ENCODE measurements at regions not wholly inside any gene's neighbourhood (a gene's known extent, or its start where the extent isn't known, plus 50 kb on each side); places are given as distances from the start of the nearest gene placed in this dataset.
"Not testable (repeated sequence)": the region's sequence is repeated elsewhere in the genome, so short reads cannot be mapped to it uniquely, and the experiment has no call there.

DNA sequence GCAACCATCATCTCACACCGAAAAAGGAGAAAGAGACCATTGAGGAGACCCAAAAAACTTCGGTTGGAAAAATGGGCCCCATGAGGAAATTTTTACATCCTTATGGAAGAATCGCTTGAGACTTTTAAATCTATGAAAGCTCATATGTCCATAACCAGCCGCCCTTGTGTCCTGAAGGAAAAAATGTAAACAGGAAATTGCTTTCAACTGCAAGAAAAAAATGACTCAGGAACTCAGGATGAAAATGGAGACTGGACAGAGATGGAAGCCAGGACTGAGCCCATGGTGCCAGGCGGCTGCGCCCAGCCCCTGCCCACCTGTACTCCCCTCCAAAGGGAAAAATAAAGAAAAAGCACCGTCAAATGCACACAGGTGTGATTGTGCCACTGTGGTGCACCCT, 81.5 kb upstream of the SLC66A3 start:
- no peak for ATAC-seq
- Mint-ChIP-seq H3K36me3 (ENCODE audit: insufficient read depth) (no peaks in the 10 kb centered on the region), H3K4me1 (ENCODE audit: low read depth) (peaks cover 17% of the 10 kb centered on the region), H3K9me3 (peaks cover 4% of the 10 kb centered on the region), H3K27me3 (ENCODE audit: low read depth) (peaks cover 18% of the 10 kb centered on the region), H3K4me3 (no peak overlapping the region)
- DNase-seq: no peak

DNA sequence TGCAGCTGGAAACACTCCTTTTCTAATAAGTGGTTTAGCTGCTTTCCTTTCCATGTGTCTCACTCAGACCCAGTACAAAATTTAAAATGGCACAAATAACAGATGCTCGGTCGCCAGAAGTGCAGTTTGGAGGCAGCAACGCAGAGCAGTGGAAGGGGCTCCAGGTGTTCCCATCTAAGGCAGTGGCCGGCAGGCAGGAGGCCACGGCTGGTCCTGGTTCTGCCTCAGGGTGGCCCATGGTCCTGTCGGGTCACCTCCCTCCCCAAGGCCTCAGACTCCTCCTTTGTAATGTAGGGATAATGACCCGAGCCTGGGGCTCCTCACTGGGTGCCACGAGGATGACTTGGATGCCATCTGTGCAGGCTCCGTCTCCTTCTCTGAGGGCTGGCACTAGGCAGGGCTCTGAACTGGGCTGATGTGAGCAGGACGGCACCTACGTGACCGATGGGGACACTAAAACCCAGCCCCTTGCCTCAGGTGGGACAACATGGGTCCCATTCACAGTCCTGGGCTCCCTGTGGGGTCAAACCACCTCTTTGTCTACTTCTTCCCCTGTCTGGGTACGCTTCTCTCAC, 80.9 kb upstream of the SLC66A3 start:
- DNase-seq (no peak), ATAC-seq (no peak)
- no peak overlapping the region for H3K4me3 Mint-ChIP-seq
- H3K4me1 Mint-ChIP-seq (ENCODE audit: low read depth): peaks cover 17% of the 10 kb centered on the region
- no peaks in the 10 kb centered on the region for H3K36me3 Mint-ChIP-seq (ENCODE audit: insufficient read depth)
- H3K27me3 Mint-ChIP-seq (ENCODE audit: low read depth): peaks cover 18% of the 10 kb centered on the region
- peaks cover 4% of the 10 kb centered on the region for H3K9me3 Mint-ChIP-seq

DNA sequence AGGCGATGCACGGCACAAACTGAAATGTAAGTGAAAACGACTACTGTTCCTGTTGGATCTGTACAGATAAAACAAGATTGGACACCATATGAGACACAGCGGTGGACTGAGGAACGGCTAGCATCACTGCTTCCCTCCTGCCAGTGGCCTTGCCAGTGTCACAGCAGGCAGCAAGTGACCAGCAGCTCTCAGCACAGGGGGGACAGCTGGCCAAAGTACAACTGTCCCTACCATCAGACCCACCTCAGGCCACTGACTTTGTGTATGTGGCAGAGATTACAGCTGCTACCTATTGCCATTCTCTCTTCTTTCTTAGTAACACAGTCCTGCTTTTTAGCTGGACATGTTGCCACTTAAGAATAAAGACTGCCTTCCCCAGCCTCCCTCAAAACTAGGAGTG, 80.0 kb upstream of the SLC66A3 start:
- Mint-ChIP-seq H3K4me3 (no peak overlapping the region), H3K9me3 (peaks cover 4% of the 10 kb centered on the region), H3K4me1 (ENCODE audit: low read depth) (peaks cover 17% of the 10 kb centered on the region), H3K36me3 (ENCODE audit: insufficient read depth) (no peaks in the 10 kb centered on the region), H3K27me3 (ENCODE audit: low read depth) (peaks cover 18% of the 10 kb centered on the region)
- no peak for DNase-seq
- no peak for ATAC-seq

DNA sequence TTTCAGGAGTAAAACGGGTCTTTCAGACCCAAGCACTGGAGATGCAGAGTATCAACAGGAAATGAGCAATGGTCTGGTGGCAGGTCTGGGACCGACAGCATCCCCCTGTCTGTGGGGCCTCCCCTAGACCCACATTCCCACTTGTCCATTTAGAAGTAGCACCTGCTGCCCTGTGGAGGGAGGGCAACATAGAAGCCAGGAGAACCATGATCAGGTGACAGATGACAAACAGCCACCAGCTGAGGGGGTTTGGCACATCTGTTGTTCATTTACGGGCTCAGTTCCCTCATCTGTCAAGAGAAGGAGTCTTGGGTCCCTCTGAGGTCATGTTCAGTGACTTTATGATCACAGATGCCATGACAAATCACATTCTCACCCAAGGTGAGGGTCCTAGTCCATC, 77.9 kb upstream of the SLC66A3 start:
- DNase-seq (no peak), ATAC-seq (no peak)
- Mint-ChIP-seq H3K4me3 (no peak overlapping the region), H3K9me3 (no peaks in the 10 kb centered on the region), H3K36me3 (ENCODE audit: insufficient read depth) (no peaks in the 10 kb centered on the region), H3K4me1 (ENCODE audit: low read depth) (peaks cover 5% of the 10 kb centered on the region), H3K27me3 (ENCODE audit: low read depth) (peaks cover 11% of the 10 kb centered on the region)

DNA sequence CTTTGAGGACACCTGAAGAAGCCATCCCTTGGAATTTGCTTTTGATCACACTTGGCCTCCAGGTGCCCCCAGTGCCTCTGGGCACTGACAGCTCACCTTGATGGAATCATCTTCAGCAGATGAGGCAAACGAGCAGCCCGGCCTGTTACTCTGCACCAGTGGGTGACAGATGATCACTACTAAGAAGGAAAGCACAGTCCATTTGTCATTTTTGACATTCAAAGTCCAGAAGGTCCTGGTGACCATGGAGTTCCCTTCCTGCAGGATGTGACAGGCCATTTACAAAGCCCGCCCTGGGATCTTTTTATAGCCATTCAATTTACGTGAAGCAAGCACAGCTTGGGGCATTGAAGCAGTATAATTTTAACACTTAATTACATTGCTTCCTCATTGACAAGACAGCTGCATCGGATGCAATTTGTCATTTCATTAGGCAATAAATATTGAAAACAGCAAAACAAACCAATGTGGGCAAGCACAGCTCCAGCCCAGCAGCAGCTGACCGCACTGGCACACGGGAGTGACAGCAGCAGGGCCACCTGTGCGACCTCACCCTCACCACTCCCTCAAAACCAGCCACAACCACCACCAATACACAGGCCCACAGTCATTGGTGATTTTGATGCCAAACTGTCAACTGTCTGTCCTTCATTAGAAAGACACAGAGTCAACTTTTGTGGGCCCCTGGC, 76.0 kb upstream of the SLC66A3 start:
- H3K27me3 Mint-ChIP-seq (ENCODE audit: low read depth): peaks cover 11% of the 10 kb centered on the region
- no peak overlapping the region for H3K4me3 Mint-ChIP-seq
- DNase-seq: no peak
- no peaks in the 10 kb centered on the region for H3K4me1 Mint-ChIP-seq (ENCODE audit: low read depth)
- no peak for ATAC-seq
- H3K36me3 Mint-ChIP-seq (ENCODE audit: insufficient read depth): no peaks in the 10 kb centered on the region
- H3K9me3 Mint-ChIP-seq: no peaks in the 10 kb centered on the region

DNA sequence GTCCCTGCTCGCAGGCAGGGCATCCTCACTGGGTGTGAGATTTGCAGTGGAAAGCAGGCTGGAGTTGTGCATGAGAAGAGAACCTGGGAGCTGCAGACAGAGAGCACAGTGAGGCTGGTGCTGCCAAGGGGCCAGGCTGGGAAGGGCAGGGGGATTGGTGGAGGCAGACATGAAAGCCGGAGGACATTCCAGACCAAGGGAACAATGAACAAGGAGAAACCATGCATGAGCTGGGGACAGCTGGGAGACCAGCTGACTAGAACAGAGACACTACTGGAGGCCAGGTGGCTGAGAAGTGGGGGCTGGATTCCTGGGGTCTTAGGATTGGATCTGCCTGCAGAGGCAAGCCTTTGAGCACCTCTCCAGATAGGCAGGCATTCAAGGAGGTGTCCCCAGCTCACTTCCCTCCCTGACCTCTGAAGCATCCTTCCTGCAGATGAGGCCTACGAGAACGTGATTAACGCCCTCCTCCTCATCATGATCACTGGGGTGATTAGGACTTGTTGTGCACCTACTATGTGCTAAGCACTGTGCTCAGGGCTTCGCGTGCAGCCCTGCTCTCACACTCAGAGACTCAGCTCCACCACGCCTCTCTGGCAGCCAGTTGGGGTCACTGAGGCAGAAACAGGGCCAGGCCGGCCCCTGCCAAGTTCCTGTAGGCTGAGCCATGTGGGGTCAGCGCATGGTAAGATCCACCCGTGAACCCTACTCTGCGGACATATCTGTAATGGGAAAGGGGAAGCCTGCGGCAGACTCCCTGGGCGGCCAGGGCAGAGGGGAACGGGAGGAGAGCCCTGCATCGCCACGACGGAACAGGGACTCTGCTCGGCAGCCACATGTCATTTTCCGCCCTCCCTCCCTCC, 74.8 kb upstream of the SLC66A3 start:
- Mint-ChIP-seq H3K4me3 (no peak overlapping the region), H3K36me3 (ENCODE audit: insufficient read depth) (no peaks in the 10 kb centered on the region)

DNA sequence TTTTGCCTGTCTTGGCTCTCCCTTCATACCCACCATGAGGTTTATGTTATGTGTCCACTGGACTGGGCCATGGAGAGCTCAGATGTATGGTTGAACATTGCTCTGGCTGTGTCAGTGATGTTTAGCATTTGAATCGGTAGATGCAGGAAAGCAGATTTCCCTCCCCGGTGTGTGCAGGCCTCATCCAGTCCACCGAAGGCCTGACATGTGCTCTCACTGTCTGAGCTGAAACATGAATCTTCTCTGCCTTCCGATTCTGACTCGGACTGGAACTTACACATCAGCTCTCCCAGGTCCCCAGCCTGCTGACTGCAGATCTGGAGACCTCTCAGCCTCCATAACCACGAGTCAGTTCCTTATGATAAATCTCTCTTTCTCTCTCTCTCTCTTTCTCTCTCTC, 72.4 kb upstream of the SLC66A3 start:
- H3K4me1 Mint-ChIP-seq (ENCODE audit: low read depth): no peaks in the 10 kb centered on the region
- DNase-seq: no peak
- H3K4me3 Mint-ChIP-seq: no peak overlapping the region
- no peaks in the 10 kb centered on the region for H3K9me3 Mint-ChIP-seq
- ATAC-seq: no peak
- H3K27me3 Mint-ChIP-seq (ENCODE audit: low read depth): peaks cover 11% of the 10 kb centered on the region
- H3K36me3 Mint-ChIP-seq (ENCODE audit: insufficient read depth): no peaks in the 10 kb centered on the region

More for the DNA sequence above, 74.8 kb upstream of the SLC66A3 start:
- H3K9me3 Mint-ChIP-seq: no peaks in the 10 kb centered on the region
- H3K4me1 Mint-ChIP-seq (ENCODE audit: low read depth): no peaks in the 10 kb centered on the region
- DNase-seq (no peak), ATAC-seq (no peak)
- H3K27me3 Mint-ChIP-seq (ENCODE audit: low read depth): peaks cover 11% of the 10 kb centered on the region

DNA sequence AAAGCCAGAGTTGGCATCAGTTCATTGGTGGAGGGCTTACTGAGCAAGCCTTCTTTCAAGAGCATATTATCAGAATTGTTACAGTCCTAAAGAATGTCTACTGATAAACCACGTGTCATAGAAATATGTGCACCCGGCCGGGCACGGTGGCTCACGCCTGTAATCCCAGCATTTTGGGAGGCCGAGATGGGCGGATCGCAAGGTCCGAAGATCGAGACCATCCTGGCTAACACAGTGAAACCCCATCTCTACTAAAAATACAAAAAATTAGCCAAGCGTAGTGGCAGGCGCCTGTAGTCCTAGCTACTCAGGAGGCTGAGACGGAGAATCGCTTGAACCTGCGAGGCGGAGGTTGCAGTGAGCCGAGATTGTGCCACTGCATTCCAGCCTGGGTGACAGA, 66.4 kb upstream of the SLC66A3 start:
- ATAC-seq; H3K4me1 Mint-ChIP-seq (ENCODE audit: low read depth); H3K9me3 Mint-ChIP-seq: not testable (repeated sequence)

DNA sequence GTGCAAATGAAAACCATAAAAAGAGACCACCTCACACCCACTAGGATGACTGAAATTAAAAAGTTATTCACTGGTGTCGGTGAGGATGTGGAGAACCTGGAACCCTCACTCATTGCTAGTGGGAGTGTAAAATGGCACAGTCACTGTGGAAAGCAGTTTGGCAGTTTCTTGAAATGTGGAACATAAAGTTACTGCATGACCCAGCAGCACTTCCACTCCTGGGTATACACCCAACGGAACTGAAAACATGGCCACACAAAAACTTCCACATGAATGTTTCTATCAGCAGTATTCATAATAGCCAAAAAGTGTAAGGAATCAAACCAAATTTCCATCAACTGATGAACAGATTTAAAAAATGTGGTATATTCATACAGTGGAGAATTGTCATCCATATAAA, 65.1 kb upstream of the SLC66A3 start:
- Mint-ChIP-seq H3K4me3 (no peak overlapping the region), H3K9me3 (no peaks in the 10 kb centered on the region), H3K4me1 (ENCODE audit: low read depth) (no peaks in the 10 kb centered on the region), H3K27me3 (ENCODE audit: low read depth) (peaks cover 6% of the 10 kb centered on the region), H3K36me3 (ENCODE audit: insufficient read depth) (no peaks in the 10 kb centered on the region)
- no peak for ATAC-seq
- no peak for DNase-seq

More for the DNA sequence above, 66.4 kb upstream of the SLC66A3 start:
- not testable (repeated sequence) for H3K4me3 Mint-ChIP-seq; H3K27me3 Mint-ChIP-seq (ENCODE audit: low read depth); H3K36me3 Mint-ChIP-seq (ENCODE audit: insufficient read depth); DNase-seq

DNA sequence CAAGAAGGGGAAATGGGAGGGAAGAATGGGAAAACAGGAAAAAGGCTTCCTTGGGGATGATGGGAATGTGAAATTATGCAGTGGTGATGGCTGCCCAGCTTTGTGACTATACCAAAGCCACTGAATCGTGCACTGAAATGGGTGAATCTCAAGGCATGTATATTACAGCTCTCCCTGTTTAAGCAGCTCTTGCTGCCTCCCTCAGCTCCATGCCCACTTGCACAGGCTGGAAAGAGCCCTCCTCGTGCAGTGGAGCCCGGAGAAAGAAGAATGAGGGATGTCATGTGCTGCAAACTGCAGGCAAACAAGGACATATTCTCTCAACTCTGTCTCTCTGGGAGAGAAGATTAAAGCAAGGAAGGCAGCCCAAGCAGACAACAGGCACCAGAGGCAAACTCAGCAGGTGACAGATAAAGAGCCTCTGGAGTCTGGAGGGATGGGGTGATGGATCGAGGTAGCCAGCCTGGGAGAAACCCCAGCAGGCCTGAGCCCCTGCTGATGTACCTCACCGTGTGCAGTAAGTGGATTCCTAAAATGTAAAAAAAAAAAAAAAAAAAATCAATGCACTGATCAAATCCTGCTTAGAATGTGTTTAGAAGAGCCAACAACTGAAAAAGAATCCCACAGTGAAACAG, 62.4 kb upstream of the SLC66A3 start:
- Mint-ChIP-seq H3K9me3 (no peaks in the 10 kb centered on the region), H3K4me1 (ENCODE audit: low read depth) (no peaks in the 10 kb centered on the region), H3K4me3 (no peak overlapping the region), H3K27me3 (ENCODE audit: low read depth) (no peaks in the 10 kb centered on the region), H3K36me3 (ENCODE audit: insufficient read depth) (no peaks in the 10 kb centered on the region)
- no peak for DNase-seq
- ATAC-seq: no peak

DNA sequence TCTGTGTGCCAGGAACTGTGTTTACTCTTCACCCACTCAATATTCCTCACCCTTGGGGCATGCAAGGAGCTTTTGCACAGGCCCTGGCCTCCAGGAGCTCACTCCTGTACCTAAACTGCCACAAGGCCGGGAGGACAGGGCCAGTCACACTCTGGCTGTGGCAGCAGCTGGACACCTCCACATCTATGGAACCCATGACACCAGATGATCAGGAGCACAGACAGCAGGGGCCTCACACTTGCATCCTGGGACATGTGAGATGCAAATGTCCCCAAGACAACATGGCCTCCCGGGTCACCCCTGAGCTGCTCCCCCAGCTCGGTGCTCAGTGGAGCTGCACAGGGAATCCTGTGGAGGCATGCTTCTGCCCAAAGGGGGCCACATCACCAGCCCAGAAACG, 61.8 kb upstream of the SLC66A3 start:
- Mint-ChIP-seq H3K9me3 (no peaks in the 10 kb centered on the region), H3K4me1 (ENCODE audit: low read depth) (no peaks in the 10 kb centered on the region), H3K36me3 (ENCODE audit: insufficient read depth) (no peaks in the 10 kb centered on the region), H3K4me3 (no peak overlapping the region), H3K27me3 (ENCODE audit: low read depth) (no peaks in the 10 kb centered on the region)
- DNase-seq: no peak
- no peak for ATAC-seq

DNA sequence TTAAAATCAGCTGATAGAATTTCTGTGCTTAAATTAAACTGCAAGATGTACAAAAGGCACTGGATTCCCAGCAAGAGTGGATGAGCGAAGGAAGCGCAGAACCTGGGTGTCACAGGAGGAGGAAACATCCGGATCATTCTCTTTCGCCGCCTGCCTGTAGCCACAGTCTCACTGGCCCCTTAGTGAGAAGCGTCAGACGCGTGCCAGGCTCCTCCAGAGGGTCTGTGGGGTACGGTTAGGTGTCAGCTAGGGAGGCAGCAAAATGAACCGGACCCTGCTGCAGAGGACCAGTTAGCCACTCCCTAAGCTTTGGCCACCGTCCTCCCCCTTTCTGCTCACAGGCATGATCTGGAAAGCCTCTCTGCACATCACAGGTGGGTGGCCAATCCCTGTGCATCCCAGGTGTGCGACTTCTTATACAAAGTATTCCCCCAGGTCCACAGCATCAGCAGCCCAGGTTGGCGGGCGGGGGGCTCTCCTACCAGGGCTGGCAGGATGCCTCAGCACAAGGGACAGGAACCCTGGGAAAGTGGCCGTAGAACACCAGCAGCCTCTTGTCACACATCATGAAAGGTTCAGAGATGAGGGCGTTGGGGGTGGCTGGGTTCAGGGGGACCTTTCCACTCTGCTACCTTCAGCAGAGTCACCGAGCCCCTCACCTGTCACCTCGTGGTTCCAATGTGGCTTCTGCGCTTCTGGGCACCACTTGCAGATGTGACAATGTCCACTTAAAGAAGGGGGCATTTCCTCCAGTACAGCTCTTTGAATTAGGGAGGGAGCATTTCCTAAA, 61.1 kb upstream of the SLC66A3 start:
- Mint-ChIP-seq H3K27me3 (ENCODE audit: low read depth) (no peaks in the 10 kb centered on the region), H3K4me1 (ENCODE audit: low read depth) (no peaks in the 10 kb centered on the region), H3K36me3 (ENCODE audit: insufficient read depth) (no peaks in the 10 kb centered on the region), H3K4me3 (no peak overlapping the region), H3K9me3 (no peaks in the 10 kb centered on the region)
- DNase-seq: no peak
- no peak for ATAC-seq

DNA sequence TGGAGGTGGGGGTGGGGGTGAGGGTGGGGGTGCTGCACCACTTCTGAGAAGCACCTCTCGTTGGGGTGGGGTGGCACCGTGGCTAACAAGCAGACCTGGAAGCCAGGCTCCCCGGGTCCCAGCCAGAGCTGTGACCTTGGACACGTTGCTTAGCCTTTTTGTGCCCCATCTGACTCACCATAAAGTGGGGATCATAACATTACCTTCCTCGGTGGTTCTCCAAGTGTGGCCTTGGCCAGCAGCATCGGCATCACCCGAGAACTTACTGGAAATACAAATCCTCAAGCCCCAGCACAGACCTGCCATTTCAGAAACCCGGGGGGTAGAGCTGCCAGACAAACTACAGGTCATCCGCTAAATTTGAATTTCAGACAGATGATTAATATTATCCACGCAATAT, 58.7 kb upstream of the SLC66A3 start:
- H3K4me1 Mint-ChIP-seq (ENCODE audit: low read depth): no peaks in the 10 kb centered on the region
- ATAC-seq: no peak
- no peaks in the 10 kb centered on the region for H3K9me3 Mint-ChIP-seq
- H3K4me3 Mint-ChIP-seq: no peak overlapping the region
- DNase-seq: no peak
- no peaks in the 10 kb centered on the region for H3K36me3 Mint-ChIP-seq (ENCODE audit: insufficient read depth)
- H3K27me3 Mint-ChIP-seq (ENCODE audit: low read depth): no peaks in the 10 kb centered on the region
